ENCODE measurements at regions not wholly inside any gene's neighbourhood (a gene's known extent, or its start where the extent isn't known, plus 50 kb on each side); places are given as distances from the start of the nearest gene placed in this dataset.

- Histone ChIP-seq H3K27me3 (ENCODE audit: insufficient read depth in 3 of 3, low read length in 2 of 3) (no peaks in the 10 kb centered on the region), H3K4me3 (no peak overlapping the region), H3K27ac (no peak overlapping the region), H3K4me1 (no peaks in the 10 kb centered on the region), H3K9me3 (no peaks in the 10 kb centered on the region), H3K36me3 (ENCODE audit: insufficient read depth in 1 of 2, low read depth in 1 of 2) (no peaks in the 10 kb centered on the region)
- TF ChIP-seq CTCF (IDR thresholded peaks at IDR 0.05) = no peak
- ATAC-seq (no peak), DNase-seq (no peak)
- intact Hi-C loops (cut with DNase I) = no loop called here
- 30 to 32% (median 30%) methylated on average over 2 of the region's 2 CpGs for WGBS, 3 donors
Measured at GRCh38 chr13:81577601-81578195, 1236.8 kb upstream of the SPRY2 start.

DNA sequence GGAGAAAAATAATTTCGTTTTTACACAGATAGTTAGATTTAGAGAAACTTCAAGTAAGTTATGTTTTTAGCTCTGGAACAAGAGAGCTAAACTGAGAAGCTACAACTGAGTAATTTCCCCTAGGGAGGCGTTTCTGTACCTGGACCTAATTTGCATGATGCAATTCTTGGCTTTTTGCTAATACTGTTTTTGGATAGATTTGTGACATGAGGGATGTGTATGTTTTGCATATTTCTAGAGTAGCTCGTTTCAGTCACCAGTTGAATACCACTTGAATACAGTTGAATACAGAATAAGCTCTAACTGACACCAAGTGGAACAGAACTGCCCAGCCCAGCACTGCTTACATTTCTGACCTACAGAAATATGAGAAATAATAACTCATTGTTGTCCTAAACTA, 1227.9 kb upstream of the SPRY2 start:
- H3K4me3 ChIP-seq = no peak overlapping the region
- DNase-seq = no peak
- H3K9me3 ChIP-seq = no peaks in the 10 kb centered on the region
- no peaks in the 10 kb centered on the region for H3K27me3 ChIP-seq (ENCODE audit: insufficient read depth in 3 of 3, low read length in 2 of 3)
- WGBS, 3 donors = 52 to 74% (median 56%) methylated on average over 3 of the region's 3 CpGs
- no peaks in the 10 kb centered on the region for H3K4me1 ChIP-seq
- no peak overlapping the region for H3K27ac ChIP-seq
- H3K36me3 ChIP-seq (ENCODE audit: insufficient read depth in 1 of 2, low read depth in 1 of 2) = no peaks in the 10 kb centered on the region
- ATAC-seq = no peak
- intact Hi-C loops (cut with DNase I) = no loop called here
- no peak for TF ChIP-seq CTCF (IDR thresholded peaks at IDR 0.05)

DNA sequence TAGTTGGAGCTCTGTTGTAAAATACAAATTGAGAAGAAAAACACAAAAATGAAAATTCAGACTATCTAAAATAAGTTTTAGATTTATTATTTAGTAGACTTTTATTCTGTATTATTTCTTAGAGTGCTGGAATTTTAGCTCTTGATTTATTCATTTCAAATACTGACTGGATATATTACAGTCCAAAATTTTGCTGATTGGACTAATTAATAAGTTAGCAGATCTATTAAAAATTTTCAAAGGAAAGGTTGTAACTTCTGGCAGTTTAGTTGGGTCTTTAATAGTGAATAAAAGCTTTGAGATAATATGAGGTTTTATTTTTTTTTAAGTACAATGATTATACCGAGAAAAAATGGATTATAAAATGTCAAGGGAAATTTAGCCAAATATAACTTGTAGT, 1224.9 kb upstream of the SPRY2 start:
- intact Hi-C loops (cut with DNase I) = no loop called here
- H3K27me3 ChIP-seq (ENCODE audit: insufficient read depth in 3 of 3, low read length in 2 of 3) = no peaks in the 10 kb centered on the region
- no peaks in the 10 kb centered on the region for H3K36me3 ChIP-seq (ENCODE audit: insufficient read depth in 1 of 2, low read depth in 1 of 2)
- no peaks in the 10 kb centered on the region for H3K9me3 ChIP-seq
- WGBS, 3 donors = 74 to 84% (median 81%) methylated on average over 1 of the region's 1 CpG
- no peak overlapping the region for H3K27ac ChIP-seq
- DNase-seq = no peak
- H3K4me1 ChIP-seq = no peaks in the 10 kb centered on the region
- no peak overlapping the region for H3K4me3 ChIP-seq
- ATAC-seq = no peak
- TF ChIP-seq CTCF (IDR thresholded peaks at IDR 0.05) = no peak

GRCh38 chr13:81563091-81563490, 1222.2 kb upstream of the SPRY2 start:
- H3K27ac ChIP-seq = no peak overlapping the region
- TF ChIP-seq CTCF (IDR thresholded peaks at IDR 0.05) = no peak
- no peaks in the 10 kb centered on the region for H3K9me3 ChIP-seq
- intact Hi-C loops (cut with DNase I) = no loop called here
- H3K4me3 ChIP-seq = no peak overlapping the region
- no peaks in the 10 kb centered on the region for H3K27me3 ChIP-seq (ENCODE audit: insufficient read depth in 3 of 3, low read length in 2 of 3)
- H3K4me1 ChIP-seq = no peaks in the 10 kb centered on the region
- no peaks in the 10 kb centered on the region for H3K36me3 ChIP-seq (ENCODE audit: insufficient read depth in 1 of 2, low read depth in 1 of 2)
- DNase-seq (no peak), ATAC-seq (no peak)

DNA sequence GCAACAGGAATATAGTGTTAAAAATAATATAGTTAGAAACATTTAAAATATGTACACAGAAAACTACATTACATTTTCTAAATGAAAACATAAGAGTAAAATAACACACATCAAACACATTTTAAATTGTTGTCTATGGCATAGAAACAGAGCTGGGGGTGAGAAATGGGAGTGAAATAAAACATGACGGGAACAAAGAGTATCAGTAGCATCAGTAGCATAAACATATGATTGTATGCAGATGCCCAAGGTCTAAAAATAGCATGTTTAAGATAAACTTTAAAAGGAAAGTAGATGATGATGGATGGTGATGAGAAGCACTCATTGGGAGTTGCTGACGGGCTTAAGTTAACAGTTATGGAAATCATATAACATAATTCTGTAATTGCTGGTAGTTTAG, 1221.7 kb upstream of the SPRY2 start:
- DNase-seq = no peak
- WGBS, 3 donors = 67 to 89% (median 81%) methylated on average over 2 of the region's 2 CpGs
- ATAC-seq = no peak
- Histone ChIP-seq H3K27me3 (ENCODE audit: insufficient read depth in 3 of 3, low read length in 2 of 3) (no peaks in the 10 kb centered on the region), H3K9me3 (no peaks in the 10 kb centered on the region), H3K4me3 (no peak overlapping the region), H3K36me3 (ENCODE audit: insufficient read depth in 1 of 2, low read depth in 1 of 2) (no peaks in the 10 kb centered on the region), H3K4me1 (no peaks in the 10 kb centered on the region), H3K27ac (no peak overlapping the region)
- intact Hi-C loops (cut with DNase I) = no loop called here
- no peak for TF ChIP-seq CTCF (IDR thresholded peaks at IDR 0.05)
